ENCODE measurements at regions not wholly inside any gene's neighbourhood (a gene's known extent, or its start where the extent isn't known, plus 50 kb on each side); places are given as distances from the start of the nearest gene placed in this dataset.

DNA sequence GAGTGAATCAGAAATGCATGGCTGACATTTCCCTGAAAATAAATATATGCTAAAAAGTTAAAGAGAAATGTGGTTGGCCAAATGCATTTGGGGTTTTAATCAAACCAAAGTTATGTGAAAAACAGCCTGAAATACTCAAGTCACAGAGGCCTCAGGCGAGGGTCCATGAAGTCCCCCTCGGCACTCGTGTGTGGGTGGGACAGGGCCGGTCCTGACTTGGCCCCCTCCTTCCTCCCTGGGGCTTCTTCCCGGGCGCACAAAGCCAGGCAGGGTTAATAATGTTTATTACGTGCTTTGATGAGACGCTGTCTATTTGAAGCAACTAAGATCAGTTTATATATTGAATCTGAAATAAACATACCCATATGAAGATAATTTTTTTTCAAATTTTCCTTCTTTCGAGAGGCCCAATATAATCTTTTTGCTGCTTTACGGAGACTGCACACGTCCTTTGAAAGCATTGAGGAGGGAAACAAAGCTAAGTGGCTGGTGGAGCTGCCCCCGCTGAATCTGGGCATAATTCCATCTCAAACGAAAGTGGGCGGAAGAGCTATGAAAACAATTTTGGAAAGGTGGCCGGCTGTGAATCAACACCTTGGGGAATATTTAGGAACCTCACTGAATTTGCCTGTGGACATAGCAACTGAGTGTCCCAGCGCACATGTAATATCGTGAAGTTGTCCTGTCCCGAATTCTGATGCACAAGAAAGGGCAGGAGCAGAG is 55.8 kb upstream of the SMOC2 start:
- Histone ChIP-seq H3K36me3 (ENCODE audit: control insufficient read depth in 2 of 2, extremely low read depth in 1 of 2, insufficient read depth in 2 of 2, low read length in 2 of 2) (no peaks in the 10 kb centered on the region), H3K27me3 (ENCODE audit: control insufficient read depth, extremely low read depth, insufficient read depth, low read length) (peaks cover 12% of the 10 kb centered on the region), H3K4me1 (ENCODE audit: control insufficient read depth, extremely low read depth, insufficient read depth, low read length) (no peaks in the 10 kb centered on the region), H3K9me1 (ENCODE audit: control insufficient read depth, extremely low read depth, insufficient read depth, low read length) (no peaks in the 10 kb centered on the region), H3K9me3 (ENCODE audit: control insufficient read depth, low read depth, low read length) (peaks cover 10% of the 10 kb centered on the region), H3K27ac (ENCODE audit: control insufficient read depth, insufficient read depth, low read length) (no peak overlapping the region), H3K4me3 (ENCODE audit: control insufficient read depth in 2 of 3, extremely low read depth in 1 of 3, insufficient read depth in 2 of 3, low read depth in 1 of 3, low read length in 3 of 3) (no peak overlapping the region), H4K20me1 (ENCODE audit: control insufficient read depth, extremely low read depth, insufficient read depth, low read length) (no peaks in the 10 kb centered on the region), H3K79me2 (ENCODE audit: control insufficient read depth, insufficient read depth, low read length) (no peaks in the 10 kb centered on the region), H3K4me2 (ENCODE audit: control insufficient read depth, extremely low read depth, insufficient read depth, low read depth, low read length) (no peak overlapping the region), H3K9ac (ENCODE audit: control insufficient read depth, extremely low read depth, insufficient read depth, low read length) (no peak overlapping the region), H2AFZ (ENCODE audit: control insufficient read depth, low read length) (no peak overlapping the region)
- dilution Hi-C loops (cut with MboI; ENCODE audit: extremely low pct_ligation_motif_present, low sequenced_read_pairs) = no loop called here
- TF ChIP-seq, protein P1, sequence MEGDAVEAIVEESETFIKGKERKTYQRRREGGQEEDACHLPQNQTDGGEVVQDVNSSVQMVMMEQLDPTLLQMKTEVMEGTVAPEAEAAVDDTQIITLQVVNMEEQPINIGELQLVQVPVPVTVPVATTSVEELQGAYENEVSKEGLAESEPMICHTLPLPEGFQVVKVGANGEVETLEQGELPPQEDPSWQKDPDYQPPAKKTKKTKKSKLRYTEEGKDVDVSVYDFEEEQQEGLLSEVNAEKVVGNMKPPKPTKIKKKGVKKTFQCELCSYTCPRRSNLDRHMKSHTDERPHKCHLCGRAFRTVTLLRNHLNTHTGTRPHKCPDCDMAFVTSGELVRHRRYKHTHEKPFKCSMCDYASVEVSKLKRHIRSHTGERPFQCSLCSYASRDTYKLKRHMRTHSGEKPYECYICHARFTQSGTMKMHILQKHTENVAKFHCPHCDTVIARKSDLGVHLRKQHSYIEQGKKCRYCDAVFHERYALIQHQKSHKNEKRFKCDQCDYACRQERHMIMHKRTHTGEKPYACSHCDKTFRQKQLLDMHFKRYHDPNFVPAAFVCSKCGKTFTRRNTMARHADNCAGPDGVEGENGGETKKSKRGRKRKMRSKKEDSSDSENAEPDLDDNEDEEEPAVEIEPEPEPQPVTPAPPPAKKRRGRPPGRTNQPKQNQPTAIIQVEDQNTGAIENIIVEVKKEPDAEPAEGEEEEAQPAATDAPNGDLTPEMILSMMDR (optimal IDR thresholded peaks at IDR 0.05 in 1 of 3, IDR thresholded peaks at IDR 0.05 in 1 of 3, conservative IDR thresholded peaks at IDR 0.05 in 1 of 3; ENCODE audit: extremely low read depth in 1 of 3, insufficient read depth in 2 of 3, low read length in 3 of 3) = no peak
- no peak for TF ChIP-seq EZH2 (IDR thresholded peaks at IDR 0.05; ENCODE audit: low read length)
- no peak for DNase-seq (ENCODE audit: low read depth, low spot score)
- FAIRE-seq = no peak

DNA sequence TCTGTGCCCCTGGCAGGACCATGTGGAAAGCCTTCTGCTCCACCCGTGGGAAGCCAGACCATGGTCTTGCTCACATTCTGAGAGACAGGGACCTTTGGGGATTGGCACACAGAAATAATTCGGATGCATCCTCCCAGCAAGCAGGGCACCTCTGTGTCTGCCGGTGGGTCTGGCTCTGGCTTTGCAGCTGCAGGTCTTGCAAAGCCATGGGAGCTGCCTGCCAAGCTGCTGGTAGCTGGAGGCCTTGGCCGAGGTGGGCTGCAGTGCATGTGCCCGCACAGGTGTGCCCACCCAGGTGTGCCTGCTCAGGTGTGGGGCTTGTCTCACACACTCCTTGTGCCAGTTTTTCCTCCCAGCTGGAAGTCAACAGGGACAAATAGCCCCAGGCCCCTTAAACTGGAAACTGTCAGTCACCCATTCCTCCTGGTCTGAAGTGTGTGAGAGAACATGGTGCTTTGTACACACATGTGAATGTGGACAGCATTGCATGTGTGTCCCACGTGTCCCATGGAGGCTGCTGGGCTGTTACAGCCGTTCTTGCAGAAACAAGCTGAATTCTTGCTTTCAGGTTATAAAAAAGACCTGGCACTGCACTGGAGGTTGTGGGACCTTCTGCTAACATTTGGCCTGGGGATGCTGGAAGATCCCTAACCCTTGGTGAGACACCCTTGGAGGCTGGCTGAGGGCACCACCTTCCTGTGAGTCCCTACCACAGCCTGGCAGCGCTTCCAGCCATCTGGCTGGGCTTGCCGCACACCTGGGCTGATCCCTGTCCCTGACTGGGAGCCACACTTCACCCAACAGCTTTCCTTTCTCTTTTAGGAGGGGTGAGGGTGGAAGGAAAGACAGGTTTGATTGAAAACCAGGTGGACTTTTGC is 54.9 kb upstream of the SMOC2 start:
- TF ChIP-seq EZH2 (IDR thresholded peaks at IDR 0.05; ENCODE audit: low read length) = peak; percentile 39
- TF ChIP-seq, protein P1 (optimal IDR thresholded peaks at IDR 0.05 in 1 of 3, IDR thresholded peaks at IDR 0.05 in 1 of 3, conservative IDR thresholded peaks at IDR 0.05 in 1 of 3; ENCODE audit: extremely low read depth in 1 of 3, insufficient read depth in 2 of 3, low read length in 3 of 3) = no peak
- Histone ChIP-seq H3K9ac (ENCODE audit: control insufficient read depth, extremely low read depth, insufficient read depth, low read length) (no peak overlapping the region), H3K9me3 (ENCODE audit: control insufficient read depth, low read depth, low read length) (peaks cover 8% of the 10 kb centered on the region), H3K9me1 (ENCODE audit: control insufficient read depth, extremely low read depth, insufficient read depth, low read length) (no peaks in the 10 kb centered on the region), H3K36me3 (ENCODE audit: control insufficient read depth in 2 of 2, extremely low read depth in 1 of 2, insufficient read depth in 2 of 2, low read length in 2 of 2) (no peaks in the 10 kb centered on the region), H3K27ac (ENCODE audit: control insufficient read depth, insufficient read depth, low read length) (no peak overlapping the region), H3K4me2 (ENCODE audit: control insufficient read depth, extremely low read depth, insufficient read depth, low read depth, low read length) (no peak overlapping the region), H3K79me2 (ENCODE audit: control insufficient read depth, insufficient read depth, low read length) (no peaks in the 10 kb centered on the region), H4K20me1 (ENCODE audit: control insufficient read depth, extremely low read depth, insufficient read depth, low read length) (no peaks in the 10 kb centered on the region), H3K27me3 (ENCODE audit: control insufficient read depth, extremely low read depth, insufficient read depth, low read length) (peaks cover 12% of the 10 kb centered on the region), H3K4me3 (ENCODE audit: control insufficient read depth in 2 of 3, extremely low read depth in 1 of 3, insufficient read depth in 2 of 3, low read depth in 1 of 3, low read length in 3 of 3) (no peak overlapping the region), H3K4me1 (ENCODE audit: control insufficient read depth, extremely low read depth, insufficient read depth, low read length) (no peaks in the 10 kb centered on the region), H2AFZ (ENCODE audit: control insufficient read depth, low read length) (no peak overlapping the region)
- dilution Hi-C loops (cut with MboI; ENCODE audit: extremely low pct_ligation_motif_present, low sequenced_read_pairs) = no loop called here
- FAIRE-seq = no peak
- no peak for DNase-seq (ENCODE audit: low read depth, low spot score)
